A673 (cell line): ENCODE measurements at regions not wholly inside any gene's neighbourhood (a gene's known extent, or its start where the extent isn't known, plus 50 kb on each side); places are given as distances from the start of the nearest gene placed in this dataset.
A peak's percentile ranks its signal among the peaks of the same experiment; 100 is the strongest.

Source experiments
- BruUV-seq: library from RNA; stranded (reverse); fragments of 400-500 nt; replicated peaks from 2 replicates; lab custom pipeline; 2021; lab: Mats Ljungman, UMichigan
- CTCF ChIA-PET: fragments of 300-600 bp; sonication (Branson Sonifier 250); formaldehyde crosslinking; loops from one replicate; lab custom pipeline; 2022; ENCODE audit warnings: antibody characterized with exemption; lab: Charles Lee
- POLR2A ChIA-PET: fragments of 300-600 bp; sonication (Branson Sonifier 250); formaldehyde crosslinking; loops from one replicate; lab custom pipeline; 2022; ENCODE audit warnings: antibody characterized with exemption; ENCODE audit not compliant: low non-redundant PET; lab: Charles Lee
- DNase-seq: peaks from one replicate; pipeline ENCODE4 v3.0.0-alpha.2; 2015; ENCODE audit warnings: low spot score
- H3K27ac ChIP-seq: fragments of 200-600 bp; sonication (generic); 2 replicates; pipeline ENCODE4 v1.5.1; 2016; ENCODE audit warnings: mixed run types, low read depth, mild to moderate bottlenecking, mixed read lengths, antibody characterized with exemption, low read length; ENCODE audit not compliant: poor library complexity, severe bottlenecking
- H3K27me3 ChIP-seq: fragments of 200-600 bp; sonication (generic); replicated peaks from 2 replicates; pipeline ENCODE4 v1.6.1; 2017; ENCODE audit warnings: mixed run types, low read depth, mild to moderate bottlenecking, mixed read lengths, antibody characterized with exemption, low read length; ENCODE audit not compliant: insufficient read depth, poor library complexity
- H3K36me3 ChIP-seq: fragments of 200-600 bp; sonication (generic); 2 replicates; pipeline ENCODE4 v1.6.1; 2016; ENCODE audit warnings: mixed run types, mild to moderate bottlenecking, mixed read lengths, antibody characterized with exemption, low read length; ENCODE audit not compliant: insufficient read depth, poor library complexity, severe bottlenecking
- H3K4me1 ChIP-seq: fragments of 200-600 bp; sonication (generic); 2 replicates; pipeline ENCODE4 v1.6.1; 2017; ENCODE audit warnings: mixed run types, mild to moderate bottlenecking, mixed read lengths, antibody characterized with exemption, low read length; ENCODE audit not compliant: insufficient read depth, poor library complexity, severe bottlenecking
- H3K4me3 ChIP-seq: fragments of 200-600 bp; sonication (generic); 2 replicates; pipeline ENCODE4 v1.5.1; 2016; ENCODE audit warnings: low read depth, mixed run types, mild to moderate bottlenecking, mixed read lengths, low read length; ENCODE audit not compliant: poor library complexity, severe bottlenecking
- H3K9me3 ChIP-seq: fragments of 200-600 bp; sonication (generic); 2 replicates; pipeline ENCODE4 v1.6.1; 2016; ENCODE audit warnings: mixed run types, low read depth, mild to moderate bottlenecking, mixed read lengths, antibody characterized with exemption, low read length; ENCODE audit not compliant: poor library complexity, severe bottlenecking
- CTCF ChIP-seq: fragments of 300-800, 200-600 bp; sonication (generic); conservative IDR thresholded peaks from 2 replicates; pipeline ENCODE4 v1.5.1; 2017; ENCODE audit warnings: low read depth, mild to moderate bottlenecking, antibody characterized with exemption, low read length, moderate library complexity, mixed read lengths
- EZH2 ChIP-seq: fragments of 200-600 bp; sonication (generic); IDR thresholded peaks from 2 replicates; pipeline ENCODE4 v1.6.1; 2017; ENCODE audit warnings: borderline replicate concordance, low read depth, mild to moderate bottlenecking, mixed read lengths, antibody characterized with exemption, low read length; ENCODE audit not compliant: poor library complexity, severe bottlenecking
- intact Hi-C: fragments of 100-400 bp; cut with micrococcal nuclease; formaldehyde crosslinking; loops from one replicate; pipeline ENCODE4 v1.10.0; 2022; ENCODE audit not compliant: unreplicated experiment

DNA sequence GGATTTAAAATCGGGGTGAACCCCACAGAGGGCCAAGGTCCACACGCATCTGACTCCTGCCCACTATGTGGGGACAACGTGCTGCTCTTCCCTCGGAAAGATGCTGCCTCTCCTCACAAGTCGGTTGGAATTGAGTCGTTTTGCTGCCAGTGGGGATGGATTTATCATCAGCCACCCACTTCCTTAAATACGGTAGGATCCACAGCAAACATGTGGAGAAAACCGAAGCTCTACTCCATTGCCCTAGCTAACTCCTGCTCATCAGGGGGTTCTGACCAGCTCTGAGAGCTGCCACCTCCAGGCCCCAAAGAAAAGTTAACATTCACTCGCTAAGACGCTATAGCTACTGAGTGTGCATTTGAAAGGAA, 80.9 kb downstream of the CHRNA1 start:
- H3K36me3 ChIP-seq: no peaks in the 10 kb centered on the region
- no peak overlapping the region for H3K27ac ChIP-seq
- peaks cover 73% of the 10 kb centered on the region for H3K27me3 ChIP-seq
- no peak for DNase-seq
- no TSS peak for BruUV-seq
- TF ChIP-seq EZH2 (peak; percentile 43), CTCF (no peak)
- H3K4me1 ChIP-seq: peaks cover 10% of the 10 kb centered on the region
- intact Hi-C loops: no loop called here
- no peaks in the 10 kb centered on the region for H3K9me3 ChIP-seq
- H3K4me3 ChIP-seq: peak overlapping the region; percentile 51
- ChIA-PET POLR2A (no interaction called here), CTCF (interaction anchor here (0.6 kb wide), 1 partner anchor 14 kb away, joined by 3 read pairs; no protein-coding TSS in a partner anchor)

DNA sequence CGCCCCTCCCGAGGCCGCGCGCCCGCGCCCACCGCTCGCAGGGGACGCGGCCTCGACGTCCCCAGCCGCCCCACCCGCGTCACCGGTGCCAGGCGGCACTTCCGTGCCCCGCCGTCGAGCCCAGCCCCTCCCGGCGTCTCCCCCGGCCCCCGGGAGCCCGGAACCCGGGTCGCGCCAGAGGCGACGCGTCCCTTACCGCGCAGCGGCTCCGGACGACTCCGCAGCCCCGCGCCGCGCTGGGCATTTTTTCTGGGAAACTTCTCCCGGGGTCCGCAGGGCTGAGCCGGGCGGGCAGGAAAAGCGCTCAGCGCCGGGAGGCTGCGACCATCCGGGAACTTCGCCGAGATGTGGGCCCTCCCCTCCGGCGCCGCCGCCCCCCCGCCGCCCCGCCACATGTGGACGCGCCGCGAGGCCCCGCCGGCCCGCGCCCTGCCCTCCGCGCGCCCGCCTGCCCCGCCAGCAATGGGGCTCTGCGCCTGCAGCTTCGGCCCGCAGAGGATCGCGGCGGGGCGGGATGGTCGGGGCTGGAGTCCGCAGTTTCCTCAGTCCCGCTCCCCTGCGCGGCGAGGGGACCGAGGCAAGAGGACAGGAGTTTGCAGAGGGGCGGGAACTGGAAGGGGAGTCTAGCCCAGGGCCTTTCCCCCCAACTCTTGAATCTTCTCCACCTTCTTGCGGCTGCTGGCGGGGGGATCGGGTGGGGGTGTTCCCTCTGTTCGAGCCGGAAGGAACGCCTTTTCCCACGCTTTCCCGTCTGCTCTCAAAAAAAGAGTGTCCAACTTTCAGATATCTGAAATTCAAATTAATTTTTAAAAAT, 81.5 kb downstream of the CHRNA1 start:
- DNase-seq: peak; percentile 48
- H3K4me3 ChIP-seq: peak overlapping the region; percentile 51
- peaks cover 76% of the 10 kb centered on the region for H3K27me3 ChIP-seq
- no peaks in the 10 kb centered on the region for H3K9me3 ChIP-seq
- BruUV-seq: no TSS peak
- no peak overlapping the region for H3K27ac ChIP-seq
- TF ChIP-seq CTCF: no peak
- TF ChIP-seq EZH2: peak; percentile 31
- ChIA-PET CTCF (no interaction called here), POLR2A (no interaction called here)
- intact Hi-C loops: no loop called here
- H3K36me3 ChIP-seq: no peaks in the 10 kb centered on the region
- H3K4me1 ChIP-seq: peaks cover 10% of the 10 kb centered on the region

GRCh38 chr2:174682007-174682577, 82.2 kb downstream of the CHRNA1 start:
- no peak for DNase-seq
- H3K36me3 ChIP-seq: no peaks in the 10 kb centered on the region
- CTCF ChIA-PET: no interaction called here
- no TSS peak for BruUV-seq
- H3K9me3 ChIP-seq: no peaks in the 10 kb centered on the region
- H3K4me1 ChIP-seq: peaks cover 10% of the 10 kb centered on the region
- H3K27me3 ChIP-seq: peaks cover 82% of the 10 kb centered on the region
- H3K27ac ChIP-seq: no peak overlapping the region
- H3K4me3 ChIP-seq: peak overlapping the region; percentile 51
- POLR2A ChIA-PET: no interaction called here
- intact Hi-C loops: no loop called here
- TF ChIP-seq CTCF (no peak), EZH2 (peak; percentile 78)
